Stimulated activated CD4-positive, alpha-beta T cell treated with anti-CD3 and anti-CD28 coated beads, Interleukin-1b, Interleukin-23, amount 100 ng/mL, for 24 hours (primary cell): ENCODE measurements at regions not wholly inside any gene's neighbourhood (a gene's known extent, or its start where the extent isn't known, plus 50 kb on each side); places are given as distances from the start of the nearest gene placed in this dataset.
A peak's percentile ranks its signal among the peaks of the same experiment; 100 is the strongest.
"Not testable (repeated sequence)": the region's sequence is repeated elsewhere in the genome, so short reads cannot be mapped to it uniquely, and the experiment has no call there.

ENCODE experiments used
- DNase-seq, 4 experiments: peaks; one replicate each; pipeline ENCODE4 v3.0.0-alpha.2; 2020; ENCODE audit warnings: low read depth in 4 of 4, low spot score in 1 of 4

- DNase-seq: not testable (repeated sequence)
These were observed 255.1 kb downstream of the OR4F29 start for GRCh38 chr1:196366-196765.

- DNase-seq: not testable (repeated sequence)
These were observed 260.0 kb downstream of the OR4F29 start for GRCh38 chr1:191296-192049.

- DNase-seq: not testable (repeated sequence)
These were observed 260.8 kb downstream of the OR4F29 start for GRCh38 chr1:190678-191077.

GRCh38 chr1:189915-190314, 261.6 kb downstream of the OR4F29 start:
- not testable (repeated sequence) for DNase-seq

- not testable (repeated sequence) for DNase-seq
These were observed 262.2 kb downstream of the OR4F29 start for GRCh38 chr1:189270-189669.

- DNase-seq: not testable (repeated sequence)
These were observed 264.2 kb downstream of the OR4F29 start for GRCh38 chr1:187298-187697.

- DNase-seq: not testable (repeated sequence)
These were observed 264.8 kb downstream of the OR4F29 start for GRCh38 chr1:186691-187131.

GRCh38 chr1:186223-186622, 265.3 kb downstream of the OR4F29 start:
- not testable (repeated sequence) for DNase-seq

- DNase-seq: not testable (repeated sequence)
These were observed 266.0 kb downstream of the OR4F29 start for GRCh38 chr1:185526-185925.

GRCh38 chr1:184336-184686, 267.2 kb downstream of the OR4F29 start:
- not testable (repeated sequence) for DNase-seq

GRCh38 chr1:183620-184335, 267.7 kb downstream of the OR4F29 start:
- not testable (repeated sequence) for DNase-seq

- DNase-seq: not testable (repeated sequence)
These were observed 268.4 kb downstream of the OR4F29 start for GRCh38 chr1:183081-183480.

GRCh38 chr1:182631-183030, 268.8 kb downstream of the OR4F29 start:
- not testable (repeated sequence) for DNase-seq

GRCh38 chr1:181247-182216, 269.9 kb downstream of the OR4F29 start:
- DNase-seq: peak in 3 of 4 experiments; percentile 21 to 38 (median 30)

- not testable (repeated sequence) for DNase-seq
These were observed 270.7 kb downstream of the OR4F29 start for GRCh38 chr1:180749-181205.

GRCh38 chr1:138842-139241, 312.6 kb downstream of the OR4F29 start:
- DNase-seq: not testable (repeated sequence)

GRCh38 chr1:137664-138063, 313.8 kb downstream of the OR4F29 start:
- not testable (repeated sequence) for DNase-seq

- DNase-seq: not testable (repeated sequence)
These were observed 315.0 kb downstream of the OR4F29 start for GRCh38 chr1:136344-136932.

- DNase-seq: not testable (repeated sequence)
These were observed 316.5 kb downstream of the OR4F29 start for GRCh38 chr1:134936-135335.

GRCh38 chr1:118440-118839, 333.0 kb downstream of the OR4F29 start:
- DNase-seq: not testable (repeated sequence)

GRCh38 chr1:115534-115933, 335.9 kb downstream of the OR4F29 start:
- DNase-seq: not testable (repeated sequence)
